GM23248 (cell line): ENCODE measurements at regions not wholly inside any gene's neighbourhood (a gene's known extent, or its start where the extent isn't known, plus 50 kb on each side); places are given as distances from the start of the nearest gene placed in this dataset.

ENCODE experiments used
- EZH2 ChIP-seq: fragments of 200-600 bp; sonication (generic); IDR thresholded peaks from 2 replicates; pipeline ENCODE4 v1.6.1; 2018; ENCODE audit warnings: antibody characterized with exemption, mild to moderate bottlenecking; ENCODE audit not compliant: insufficient read depth, poor library complexity, severe bottlenecking
- EZH2phosphoT487 ChIP-seq: fragments of 200-600 bp; sonication (generic); IDR thresholded peaks from 2 replicates; pipeline ENCODE4 v1.6.1; 2018; ENCODE audit warnings: antibody characterized with exemption, moderate library complexity, mild to moderate bottlenecking, low read depth; ENCODE audit not compliant: insufficient read depth

DNA sequence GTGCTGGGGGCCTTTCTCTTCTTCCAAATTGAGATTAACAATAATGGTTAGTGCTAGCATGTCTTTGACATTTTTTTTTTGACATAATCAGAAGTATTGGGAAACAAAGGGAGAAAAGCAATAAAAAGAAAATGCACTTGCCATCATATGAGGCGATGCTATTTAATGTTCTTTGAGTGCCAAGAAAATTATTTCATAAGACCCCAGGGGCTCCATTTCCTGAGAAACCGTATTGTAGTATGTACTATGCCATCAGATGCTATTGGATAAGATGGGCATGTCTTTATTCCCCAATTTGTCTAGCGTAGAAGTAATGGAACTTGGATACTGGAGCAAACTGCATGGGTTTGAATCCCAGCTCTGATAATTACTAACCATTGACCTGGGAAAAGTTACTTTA, 408.9 kb downstream of the ADRA2A start:
- TF ChIP-seq EZH2 (no peak), EZH2phosphoT487 (no peak)
